ENCODE measurements at regions not wholly inside any gene's neighbourhood (a gene's known extent, or its start where the extent isn't known, plus 50 kb on each side); places are given as distances from the start of the nearest gene placed in this dataset.
"Not testable (repeated sequence)": the region's sequence is repeated elsewhere in the genome, so short reads cannot be mapped to it uniquely, and the experiment has no call there.

GRCh38 chr9:75358846-75359245 lies 270.5 kb downstream of the OSTF1 start:
- H3K4me3 Mint-ChIP-seq (ENCODE audit: unreplicated experiment), result no peak overlapping the region
- peaks cover 7% of the 10 kb centered on the region for H3K9me3 Mint-ChIP-seq (ENCODE audit: unreplicated experiment)
- H3K27ac Mint-ChIP-seq (ENCODE audit: unreplicated experiment), result no peak overlapping the region
- DNase-seq (ENCODE audit: low spot score), result no peak
- H3K27me3 Mint-ChIP-seq (ENCODE audit: unreplicated experiment), result peaks cover 1% of the 10 kb centered on the region
- no peaks in the 10 kb centered on the region for H3K4me1 Mint-ChIP-seq (ENCODE audit: unreplicated experiment)
- TF ChIP-seq CTCF (IDR thresholded peaks at IDR 0.05; ENCODE audit: unreplicated experiment), result no peak
- peaks cover 11% of the 10 kb centered on the region for H3K36me3 Mint-ChIP-seq (ENCODE audit: low read depth, unreplicated experiment)

- Mint-ChIP-seq H3K27ac (ENCODE audit: unreplicated experiment) (no peak overlapping the region), H3K4me3 (ENCODE audit: unreplicated experiment) (no peak overlapping the region), H3K4me1 (ENCODE audit: unreplicated experiment) (no peaks in the 10 kb centered on the region), H3K9me3 (ENCODE audit: unreplicated experiment) (peaks cover 7% of the 10 kb centered on the region), H3K36me3 (ENCODE audit: low read depth, unreplicated experiment) (peaks cover 11% of the 10 kb centered on the region), H3K27me3 (ENCODE audit: unreplicated experiment) (peaks cover 1% of the 10 kb centered on the region)
- no peak for DNase-seq (ENCODE audit: low spot score)
- no peak for TF ChIP-seq CTCF (IDR thresholded peaks at IDR 0.05; ENCODE audit: unreplicated experiment)
Observed at GRCh38 chr9:75359638-75360037, 271.3 kb downstream of the OSTF1 start.

- TF ChIP-seq CTCF (IDR thresholded peaks at IDR 0.05; ENCODE audit: unreplicated experiment), result no peak
- no peak for DNase-seq (ENCODE audit: low spot score)
- Mint-ChIP-seq H3K36me3 (ENCODE audit: low read depth, unreplicated experiment) (peaks cover 11% of the 10 kb centered on the region), H3K4me3 (ENCODE audit: unreplicated experiment) (no peak overlapping the region), H3K27ac (ENCODE audit: unreplicated experiment) (no peak overlapping the region), H3K27me3 (ENCODE audit: unreplicated experiment) (peaks cover 1% of the 10 kb centered on the region), H3K9me3 (ENCODE audit: unreplicated experiment) (peaks cover 7% of the 10 kb centered on the region), H3K4me1 (ENCODE audit: unreplicated experiment) (no peaks in the 10 kb centered on the region)
Observed at GRCh38 chr9:75360252-75360651, 271.9 kb downstream of the OSTF1 start.

GRCh38 chr9:75362446-75362845 lies 274.1 kb downstream of the OSTF1 start:
- not testable (repeated sequence) for H3K4me1 Mint-ChIP-seq (ENCODE audit: unreplicated experiment); H3K4me3 Mint-ChIP-seq (ENCODE audit: unreplicated experiment); H3K27me3 Mint-ChIP-seq (ENCODE audit: unreplicated experiment); DNase-seq (ENCODE audit: low spot score); H3K27ac Mint-ChIP-seq (ENCODE audit: unreplicated experiment); H3K9me3 Mint-ChIP-seq (ENCODE audit: unreplicated experiment)
- peaks cover 11% of the 10 kb centered on the region for H3K36me3 Mint-ChIP-seq (ENCODE audit: low read depth, unreplicated experiment)

GRCh38 chr9:75365196-75365595 lies 276.9 kb downstream of the OSTF1 start:
- Mint-ChIP-seq H3K36me3 (ENCODE audit: low read depth, unreplicated experiment) (peaks cover 11% of the 10 kb centered on the region), H3K4me3 (ENCODE audit: unreplicated experiment) (no peak overlapping the region), H3K27me3 (ENCODE audit: unreplicated experiment) (peaks cover 1% of the 10 kb centered on the region), H3K4me1 (ENCODE audit: unreplicated experiment) (no peaks in the 10 kb centered on the region), H3K9me3 (ENCODE audit: unreplicated experiment) (peaks cover 7% of the 10 kb centered on the region), H3K27ac (ENCODE audit: unreplicated experiment) (no peak overlapping the region)
- DNase-seq (ENCODE audit: low spot score), result no peak
- no peak for TF ChIP-seq CTCF (IDR thresholded peaks at IDR 0.05; ENCODE audit: unreplicated experiment)

- Mint-ChIP-seq H3K9me3 (ENCODE audit: unreplicated experiment) (no peaks in the 10 kb centered on the region), H3K4me1 (ENCODE audit: unreplicated experiment) (no peaks in the 10 kb centered on the region), H3K27me3 (ENCODE audit: unreplicated experiment) (peaks cover 1% of the 10 kb centered on the region), H3K4me3 (ENCODE audit: unreplicated experiment) (no peak overlapping the region), H3K27ac (ENCODE audit: unreplicated experiment) (no peak overlapping the region), H3K36me3 (ENCODE audit: low read depth, unreplicated experiment) (no peaks in the 10 kb centered on the region)
- DNase-seq (ENCODE audit: low spot score), result no peak
- TF ChIP-seq CTCF (IDR thresholded peaks at IDR 0.05; ENCODE audit: unreplicated experiment), result no peak
Observed at GRCh38 chr9:75369989-75370388, 281.7 kb downstream of the OSTF1 start.

Measured in endothelial cell (in vitro differentiated cells).